ENCODE measurements at regions not wholly inside any gene's neighbourhood (a gene's known extent, or its start where the extent isn't known, plus 50 kb on each side); places are given as distances from the start of the nearest gene placed in this dataset.

GRCh38 chr20:22226849-22227700, 357.3 kb downstream of the FOXA2 start:
- Histone ChIP-seq H3K79me2 (ENCODE audit: low read length) (no peaks in the 10 kb centered on the region), H3K27ac (ENCODE audit: low read length) (no peak overlapping the region), H3K4me3 (ENCODE audit: low read length) (no peak overlapping the region), H3K4me2 (ENCODE audit: low read length) (no peak overlapping the region), H3K9me2 (replicated peaks; ENCODE audit: low read length) (no peaks in the 10 kb centered on the region), H4K20me1 (ENCODE audit: low read length) (no peaks in the 10 kb centered on the region), H3K9ac (ENCODE audit: low read length) (no peak overlapping the region), H2AFZ (ENCODE audit: low read length) (no peak overlapping the region), H3K4me1 (ENCODE audit: insufficient read depth, low read length) (no peaks in the 10 kb centered on the region), H3K27me3 (ENCODE audit: low read length) (peaks cover 89% of the 10 kb centered on the region), H3K9me3 (ENCODE audit: low read length) (no peaks in the 10 kb centered on the region), H3F3A (ENCODE audit: low read length, unreplicated experiment) (no peaks in the 10 kb centered on the region), H3K36me3 (ENCODE audit: low read depth, low read length) (no peaks in the 10 kb centered on the region)
- ATAC-seq (no peak), DNase-seq (no peak)
- TF ChIP-seq EZH2 (IDR thresholded peaks at IDR 0.05; ENCODE audit: low read length, unreplicated experiment) (no peak), CTCF (conservative IDR thresholded peaks at IDR 0.05; ENCODE audit: low read depth, low read length) (no peak), EZH2phosphoT487 (IDR thresholded peaks at IDR 0.05; ENCODE audit: borderline replicate concordance, low read length) (no peak)
- CTCF ChIA-PET: no interaction called here
- POLR2A ChIA-PET (ENCODE audit: unreplicated experiment): no interaction called here
- intact Hi-C loops (cut with micrococcal nuclease): no loop called here
- BruUV-seq (replicated peaks): no TSS peak

GRCh38 chr20:22223236-22223635, 361.1 kb downstream of the FOXA2 start:
- CTCF ChIA-PET: no interaction called here
- no TSS peak for BruUV-seq (replicated peaks)
- no peak for TF ChIP-seq EZH2 (IDR thresholded peaks at IDR 0.05; ENCODE audit: low read length, unreplicated experiment)
- no peak for TF ChIP-seq CTCF (conservative IDR thresholded peaks at IDR 0.05; ENCODE audit: low read depth, low read length)
- no peak for TF ChIP-seq EZH2phosphoT487 (IDR thresholded peaks at IDR 0.05; ENCODE audit: borderline replicate concordance, low read length)

GRCh38 chr20:22217712-22218352, 366.5 kb downstream of the FOXA2 start:
- intact Hi-C loops (cut with micrococcal nuclease): no loop called here
- Histone ChIP-seq H3K9me2 (replicated peaks; ENCODE audit: low read length) (no peaks in the 10 kb centered on the region), H3F3A (ENCODE audit: low read length, unreplicated experiment) (no peaks in the 10 kb centered on the region), H3K9me3 (ENCODE audit: low read length) (no peaks in the 10 kb centered on the region), H3K79me2 (ENCODE audit: low read length) (no peaks in the 10 kb centered on the region), H3K27ac (ENCODE audit: low read length) (no peak overlapping the region), H3K9ac (ENCODE audit: low read length) (no peak overlapping the region), H3K27me3 (ENCODE audit: low read length) (peaks cover 95% of the 10 kb centered on the region), H3K36me3 (ENCODE audit: low read depth, low read length) (no peaks in the 10 kb centered on the region), H4K20me1 (ENCODE audit: low read length) (no peaks in the 10 kb centered on the region), H2AFZ (ENCODE audit: low read length) (no peak overlapping the region), H3K4me2 (ENCODE audit: low read length) (no peak overlapping the region), H3K4me1 (ENCODE audit: insufficient read depth, low read length) (no peaks in the 10 kb centered on the region), H3K4me3 (ENCODE audit: low read length) (no peak overlapping the region)
- BruUV-seq (replicated peaks): no TSS peak
- ChIA-PET POLR2A (ENCODE audit: unreplicated experiment) (no interaction called here), CTCF (no interaction called here)
- TF ChIP-seq EZH2phosphoT487 (IDR thresholded peaks at IDR 0.05; ENCODE audit: borderline replicate concordance, low read length): no peak
- no peak for TF ChIP-seq CTCF (conservative IDR thresholded peaks at IDR 0.05; ENCODE audit: low read depth, low read length)
- no peak for TF ChIP-seq EZH2 (IDR thresholded peaks at IDR 0.05; ENCODE audit: low read length, unreplicated experiment)
- ATAC-seq (no peak), DNase-seq (no peak)

More at GRCh38 chr20:22223236-22223635, 361.1 kb downstream of the FOXA2 start:
- H3K36me3 ChIP-seq (ENCODE audit: low read depth, low read length): no peaks in the 10 kb centered on the region
- POLR2A ChIA-PET (ENCODE audit: unreplicated experiment): no interaction called here
- no peaks in the 10 kb centered on the region for H3K79me2 ChIP-seq (ENCODE audit: low read length)
- DNase-seq (no peak), ATAC-seq (no peak)
- H2AFZ ChIP-seq (ENCODE audit: low read length): no peak overlapping the region
- H3K4me1 ChIP-seq (ENCODE audit: insufficient read depth, low read length): no peaks in the 10 kb centered on the region
- intact Hi-C loops (cut with micrococcal nuclease): no loop called here
- no peak overlapping the region for H3K4me2 ChIP-seq (ENCODE audit: low read length)
- H3F3A ChIP-seq (ENCODE audit: low read length, unreplicated experiment): no peaks in the 10 kb centered on the region
- no peaks in the 10 kb centered on the region for H3K9me2 ChIP-seq (replicated peaks; ENCODE audit: low read length)
- H3K4me3 ChIP-seq (ENCODE audit: low read length): no peak overlapping the region
- H3K27me3 ChIP-seq (ENCODE audit: low read length): peaks cover 94% of the 10 kb centered on the region
- no peaks in the 10 kb centered on the region for H3K9me3 ChIP-seq (ENCODE audit: low read length)
- H3K27ac ChIP-seq (ENCODE audit: low read length): no peak overlapping the region
- H3K9ac ChIP-seq (ENCODE audit: low read length): no peak overlapping the region
- H4K20me1 ChIP-seq (ENCODE audit: low read length): no peaks in the 10 kb centered on the region

Measured in PC-3 (cell line).